HUES48 (cell line): ENCODE measurements at regions not wholly inside any gene's neighbourhood (a gene's known extent, or its start where the extent isn't known, plus 50 kb on each side); places are given as distances from the start of the nearest gene placed in this dataset.
"Not testable (repeated sequence)": the region's sequence is repeated elsewhere in the genome, so short reads cannot be mapped to it uniquely, and the experiment has no call there.

ENCODE experiments used
- H3K27ac ChIP-seq: one replicate; pipeline ENCODE4 v1.7.0; 2013; ENCODE audit warnings: low read depth, low read length, inconsistent platforms
- H3K27me3 ChIP-seq: 2 replicates; pipeline ENCODE4 v1.6.1; 2013; ENCODE audit warnings: mild to moderate bottlenecking, low read length; ENCODE audit not compliant: control insufficient read depth, insufficient read depth
- H3K36me3 ChIP-seq: 2 replicates; pipeline ENCODE4 v1.6.1; 2013; ENCODE audit warnings: low read length; ENCODE audit not compliant: control insufficient read depth, insufficient read depth
- H3K4me1 ChIP-seq: 2 replicates; pipeline ENCODE4 v1.6.1; 2013; ENCODE audit warnings: mild to moderate bottlenecking, low read length; ENCODE audit not compliant: control insufficient read depth, insufficient read depth
- H3K4me3 ChIP-seq: 2 replicates; pipeline ENCODE4 v1.5.1; 2013; ENCODE audit warnings: mild to moderate bottlenecking, low read depth, low read length
- H3K9ac ChIP-seq: 2 replicates; pipeline ENCODE4 v1.6.1; 2013; ENCODE audit warnings: mild to moderate bottlenecking, low read depth, low read length, moderate library complexity
- H3K9me3 ChIP-seq: 2 replicates; pipeline ENCODE4 v1.6.1; 2013; ENCODE audit warnings: low read length; ENCODE audit not compliant: control insufficient read depth, insufficient read depth

- H3K9ac ChIP-seq, result no peak overlapping the region
Measured at GRCh38 chr4:31461421-31461820, 741.3 kb downstream of the PCDH7 start.

DNA sequence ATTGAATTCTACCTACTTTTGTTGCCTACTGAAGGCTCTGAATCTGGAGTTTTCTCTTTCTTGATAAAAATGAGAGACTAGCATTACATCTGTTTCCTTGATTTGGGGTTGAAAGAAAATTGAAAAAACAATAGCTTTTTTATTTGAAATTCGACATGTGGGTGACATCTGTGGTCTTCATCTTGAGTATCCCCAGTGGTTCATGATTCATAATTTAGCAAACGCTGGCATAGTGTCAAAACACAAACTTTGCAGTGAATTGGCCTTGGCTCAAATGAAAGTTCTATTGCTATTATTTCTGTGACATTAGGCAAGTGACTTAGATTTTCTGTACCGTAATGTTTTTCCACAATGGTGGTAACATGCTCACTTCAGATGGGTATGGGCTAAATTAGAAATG, 747.6 kb downstream of the PCDH7 start:
- peaks cover 10% of the 10 kb centered on the region; the same call in 1 of the 2 replicates for H3K4me1 ChIP-seq
- no peak overlapping the region for H3K9ac ChIP-seq
- no peak overlapping the region for H3K27ac ChIP-seq
- 0 out of 2 replicates have a peak, but pooled peaks cover 3% of the 10 kb centered on the region for H3K9me3 ChIP-seq
- no peaks in the 10 kb centered on the region for H3K27me3 ChIP-seq
- no peaks in the 10 kb centered on the region for H3K36me3 ChIP-seq
- no peak overlapping the region for H3K4me3 ChIP-seq

More at GRCh38 chr4:31461421-31461820, 741.3 kb downstream of the PCDH7 start:
- Histone ChIP-seq H3K36me3 (no peaks in the 10 kb centered on the region), H3K27ac (no peak overlapping the region), H3K4me1 (peaks cover 8% of the 10 kb centered on the region; the same call in 1 of the 2 replicates), H3K27me3 (no peaks in the 10 kb centered on the region), H3K9me3 (0 out of 2 replicates have a peak, but pooled peaks cover 3% of the 10 kb centered on the region), H3K4me3 (no peak overlapping the region)

GRCh38 chr4:31474221-31474620, 754.1 kb downstream of the PCDH7 start:
- Histone ChIP-seq H3K27me3 (no peaks in the 10 kb centered on the region), H3K9ac (no peak overlapping the region), H3K9me3 (peaks cover 9% of the 10 kb centered on the region)

DNA sequence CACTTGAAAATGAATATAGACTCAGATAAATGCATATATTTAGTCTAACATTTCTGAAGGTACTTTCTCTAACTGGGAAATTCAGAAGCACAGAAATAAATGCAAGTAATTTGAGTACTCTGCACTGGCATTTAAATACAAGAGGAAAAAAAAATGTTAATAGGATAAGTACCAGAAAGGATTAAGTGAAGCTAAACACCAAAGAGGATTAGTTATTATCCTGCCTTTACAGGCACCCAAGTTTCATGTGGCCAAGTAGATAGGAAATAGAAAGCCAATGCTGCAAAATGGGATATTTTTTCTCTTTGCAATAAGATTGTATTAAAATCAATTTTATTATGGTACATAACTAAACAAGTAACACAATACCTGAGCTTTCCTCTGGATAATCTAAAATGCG, 762.5 kb downstream of the PCDH7 start:
- Histone ChIP-seq H3K4me3 (no peak overlapping the region), H3K27ac (no peak overlapping the region), H3K4me1 (no peaks in the 10 kb centered on the region; the same call in 1 of the 2 replicates), H3K9ac (no peak overlapping the region), H3K9me3 (no peaks in the 10 kb centered on the region), H3K27me3 (no peaks in the 10 kb centered on the region), H3K36me3 (no peaks in the 10 kb centered on the region)

More at GRCh38 chr4:31474221-31474620, 754.1 kb downstream of the PCDH7 start:
- H3K4me1 ChIP-seq, result no peaks in the 10 kb centered on the region
- H3K27ac ChIP-seq, result no peak overlapping the region
- H3K36me3 ChIP-seq, result no peaks in the 10 kb centered on the region
- no peak overlapping the region for H3K4me3 ChIP-seq

DNA sequence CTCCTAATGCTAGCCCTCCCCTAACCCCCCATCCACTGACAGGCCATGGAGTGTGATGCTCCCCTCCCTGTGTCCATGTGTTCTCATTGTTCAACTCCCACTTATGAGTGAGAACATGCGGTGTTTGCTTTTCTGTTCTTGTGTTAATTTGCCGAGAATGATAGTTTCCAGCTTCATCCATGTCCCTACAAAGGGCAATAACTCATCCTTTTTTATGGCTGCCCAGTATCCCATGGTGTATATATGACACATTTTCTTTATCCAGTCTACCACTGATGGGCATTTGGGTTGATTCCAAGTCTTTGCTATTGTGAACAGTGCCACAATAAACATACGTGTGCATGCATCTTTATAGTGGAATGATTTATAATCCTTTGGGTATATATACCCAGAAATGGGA, 779.0 kb downstream of the PCDH7 start:
- H3K4me3 ChIP-seq, H3K9me3 ChIP-seq, H3K9ac ChIP-seq, H3K4me1 ChIP-seq, H3K27me3 ChIP-seq, H3K36me3 ChIP-seq, H3K27ac ChIP-seq: not testable (repeated sequence)

GRCh38 chr4:31516520-31516919, 796.4 kb downstream of the PCDH7 start:
- Histone ChIP-seq H3K36me3 (no peaks in the 10 kb centered on the region), H3K9me3 (no peaks in the 10 kb centered on the region), H3K9ac (no peak overlapping the region), H3K4me1 (no peaks in the 10 kb centered on the region), H3K27ac (no peak overlapping the region), H3K4me3 (no peak overlapping the region), H3K27me3 (no peaks in the 10 kb centered on the region)

GRCh38 chr4:31518796-31519250, 798.7 kb downstream of the PCDH7 start:
- Histone ChIP-seq H3K27ac (no peak overlapping the region), H3K4me3 (no peak overlapping the region), H3K9ac (no peak overlapping the region), H3K27me3 (no peaks in the 10 kb centered on the region), H3K4me1 (no peaks in the 10 kb centered on the region), H3K9me3 (no peaks in the 10 kb centered on the region), H3K36me3 (no peaks in the 10 kb centered on the region)

DNA sequence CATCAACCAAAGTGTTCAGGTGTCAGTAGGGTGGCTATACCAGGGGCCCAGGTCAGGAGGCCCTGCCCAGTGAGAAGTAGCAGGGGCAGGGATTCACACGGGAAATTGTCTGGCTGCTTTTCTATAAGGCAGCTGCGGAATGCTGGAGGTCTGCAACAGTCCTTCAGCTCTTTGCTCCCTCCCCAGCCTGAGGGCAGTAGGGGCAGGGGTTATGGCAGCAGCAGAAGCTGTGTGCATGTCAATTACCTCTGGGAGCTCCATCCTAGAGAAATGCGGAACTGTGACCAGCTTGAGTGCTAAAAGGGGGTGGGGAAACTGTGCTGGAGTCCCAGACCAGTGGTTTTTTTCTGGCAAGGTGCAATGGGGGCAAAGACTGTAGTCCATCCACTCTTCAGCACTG, 810.4 kb downstream of the PCDH7 start:
- H3K27ac ChIP-seq, result no peak overlapping the region
- H3K4me3 ChIP-seq, result no peak overlapping the region
- no peaks in the 10 kb centered on the region for H3K27me3 ChIP-seq
- no peaks in the 10 kb centered on the region for H3K4me1 ChIP-seq
- H3K9ac ChIP-seq, result no peak overlapping the region
- H3K36me3 ChIP-seq, result no peaks in the 10 kb centered on the region
- no peaks in the 10 kb centered on the region for H3K9me3 ChIP-seq

DNA sequence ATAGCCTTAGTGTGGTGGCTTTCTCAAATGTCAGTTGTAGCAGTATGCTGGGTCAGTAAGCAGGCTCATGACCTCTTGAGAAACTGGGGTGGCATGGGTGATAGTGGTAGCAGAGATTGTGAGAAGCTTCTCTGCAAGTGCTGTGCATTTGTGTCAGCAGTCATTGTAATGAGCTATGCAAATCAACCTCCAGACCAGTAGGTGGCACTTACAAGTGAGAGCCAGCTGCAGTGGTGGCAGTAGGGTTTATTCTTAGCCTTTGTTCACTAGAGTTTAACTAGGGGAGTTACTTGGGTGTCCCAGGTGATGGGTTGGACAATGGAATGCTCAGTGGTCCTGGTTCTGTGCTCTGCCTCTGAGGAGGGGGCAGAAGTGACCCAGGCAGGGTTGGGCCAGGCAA, 818.7 kb downstream of the PCDH7 start:
- no peaks in the 10 kb centered on the region for H3K4me1 ChIP-seq
- no peak overlapping the region for H3K27ac ChIP-seq
- no peaks in the 10 kb centered on the region for H3K9me3 ChIP-seq
- H3K9ac ChIP-seq, result no peak overlapping the region
- no peaks in the 10 kb centered on the region for H3K27me3 ChIP-seq
- no peak overlapping the region for H3K4me3 ChIP-seq
- no peaks in the 10 kb centered on the region for H3K36me3 ChIP-seq

- Histone ChIP-seq H3K9ac (no peak overlapping the region), H3K9me3 (no peaks in the 10 kb centered on the region), H3K27ac (no peak overlapping the region), H3K27me3 (no peaks in the 10 kb centered on the region), H3K4me3 (no peak overlapping the region), H3K4me1 (no peaks in the 10 kb centered on the region), H3K36me3 (no peaks in the 10 kb centered on the region)
Measured at GRCh38 chr4:31539284-31540069, 819.3 kb downstream of the PCDH7 start.

DNA sequence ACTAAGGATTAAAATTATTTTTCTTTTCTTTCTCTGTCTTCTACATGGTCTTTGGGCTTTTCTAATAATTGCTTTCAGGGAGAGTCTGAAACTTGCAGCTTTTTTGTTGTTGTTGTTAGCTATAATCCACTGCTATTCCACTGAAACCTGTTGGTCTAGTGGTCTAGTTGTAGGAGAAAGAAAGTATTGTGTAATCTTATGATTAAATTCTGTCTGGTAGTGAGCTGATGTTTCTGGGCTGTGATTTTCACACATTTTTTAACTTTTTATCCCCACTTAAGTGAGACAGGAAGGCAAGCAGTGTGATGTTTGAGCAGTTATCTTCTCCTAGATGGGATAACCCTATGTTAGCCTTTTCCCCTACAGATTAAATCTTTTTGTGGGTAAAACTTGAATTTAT, 825.2 kb downstream of the PCDH7 start:
- Histone ChIP-seq H3K9ac (no peak overlapping the region), H3K4me1 (no peaks in the 10 kb centered on the region), H3K9me3 (no peaks in the 10 kb centered on the region), H3K27me3 (no peaks in the 10 kb centered on the region), H3K36me3 (no peaks in the 10 kb centered on the region), H3K27ac (no peak overlapping the region), H3K4me3 (no peak overlapping the region)
